HCT116 (cell line): ENCODE measurements at regions not wholly inside any gene's neighbourhood (a gene's known extent, or its start where the extent isn't known, plus 50 kb on each side); places are given as distances from the start of the nearest gene placed in this dataset.

Experiments used
- ATAC-seq: fragments of 200-7000 bp; cut with Tn5 transposase; 2 replicates; pipeline ENCODE4 v1.9.1; 2020; ENCODE audit warnings: mild to moderate bottlenecking, moderate library complexity
- BruUV-seq: library from RNA; stranded (reverse); fragments of 400-500 nt; replicated peaks from 2 replicates; lab custom pipeline; 2021; lab: Mats Ljungman, UMichigan
- CTCF ChIA-PET: fragments of 300-600 bp; sonication (Branson Sonifier 250); formaldehyde crosslinking; loops from one replicate; lab custom pipeline; 2021; ENCODE audit warnings: antibody characterized with exemption; lab: Charles Lee
- POLR2A ChIA-PET: fragments of 300-600, 350-600 bp; sonication (Branson Sonifier 250); formaldehyde crosslinking; loops from one replicate; lab custom pipeline; 2021; ENCODE audit warnings: antibody characterized with exemption; lab: Charles Lee
- RAD21 ChIA-PET, 2 experiments: fragments of 300-600 bp; sonication (Branson Sonifier 250); formaldehyde crosslinking; loops; one replicate each; lab custom pipeline; 2023; ENCODE audit warnings: low total read pairs in 2 of 2; ENCODE audit not compliant: uncharacterized antibody in 2 of 2, unreplicated experiment in 2 of 2, low non-redundant PET in 1 of 2; lab: Charles Lee
- DNase-seq: peaks from one replicate; pipeline ENCODE4 v3.0.0-alpha.2; 2010; ENCODE audit warnings: low read depth, low spot score
- H2AFZ ChIP-seq: fragments of 200-600 bp; shearing (Covaris generic), sonication (generic); 2 replicates; pipeline ENCODE4 v1.6.1; 2017; ENCODE audit warnings: low read depth, mixed run types, mixed read lengths, antibody characterized with exemption, low read length; ENCODE audit not compliant: poor library complexity, severe bottlenecking
- H3K27ac ChIP-seq: 2 replicates; pipeline ENCODE4 v1.5.1; 2012; ENCODE audit warnings: low read depth, low read length
- H3K27me3 ChIP-seq: fragments of 200-600 bp; sonication (generic); 2 replicates; pipeline ENCODE4 v1.6.1; 2016; ENCODE audit warnings: mixed run types, low read length, mixed read lengths; ENCODE audit not compliant: insufficient read depth
- H3K36me3 ChIP-seq, 2 experiments: fragments of 200-500 bp in 1 of 2; fragments of 200-600 bp in 1 of 2; sonication (Bioruptor generic) in 1 of 2; sonication (generic) in 1 of 2; 2 replicates each; pipeline versions ENCODE4 v1.5.1 to v1.6.1; 2014 to 2016; ENCODE audit warnings: low read length in 2 of 2, inconsistent platforms in 1 of 2, mixed read lengths in 1 of 2, mixed run types in 1 of 2; ENCODE audit not compliant: insufficient read depth in 2 of 2, control insufficient read depth in 1 of 2
- H3K4me1 ChIP-seq, 2 experiments: fragments of 200-600 bp in 1 of 2; sonication (generic) in 1 of 2; 2 replicates each; pipeline versions ENCODE4 v1.5.1 to v1.6.1; 2012 to 2017; ENCODE audit warnings: low read length in 2 of 2, inconsistent platforms in 1 of 2, mild to moderate bottlenecking in 1 of 2, mixed read lengths in 1 of 2, mixed run types in 1 of 2, moderate library complexity in 1 of 2; ENCODE audit not compliant: insufficient read depth in 2 of 2, control insufficient read depth in 1 of 2
- H3K4me2 ChIP-seq: fragments of 200-600 bp; sonication (generic); 2 replicates; pipeline ENCODE4 v1.6.1; 2017; ENCODE audit warnings: mixed run types, low read length, mixed read lengths
- H3K4me3 ChIP-seq, 2 experiments: fragments of 200-600 bp in 1 of 2; sonication (generic) in 1 of 2; replicated peaks in 1 of 2; 2 replicates each; pipeline ENCODE4 v1.5.1; 2011 to 2016; ENCODE audit warnings: low read length in 2 of 2, control low read depth in 1 of 2, low read depth in 1 of 2, mild to moderate bottlenecking in 1 of 2, mixed read lengths in 1 of 2, mixed run types in 1 of 2
- H3K79me2 ChIP-seq: fragments of 200-600 bp; sonication (generic); 2 replicates; pipeline ENCODE4 v1.6.1; 2017; ENCODE audit warnings: mild to moderate bottlenecking, mixed run types, low read length, moderate library complexity, mixed read lengths; ENCODE audit not compliant: insufficient read depth
- H3K9ac ChIP-seq: fragments of 200-600 bp; sonication (generic); 2 replicates; pipeline ENCODE4 v1.6.1; 2016; ENCODE audit warnings: low read length, mixed read lengths
- H3K9me2 ChIP-seq: fragments of 200-600 bp; sonication (generic), shearing (Covaris generic); 2 replicates; pipeline ENCODE4 v1.6.1; 2017; ENCODE audit warnings: mixed run types, mild to moderate bottlenecking, moderate library complexity; ENCODE audit not compliant: insufficient read depth
- H3K9me3 ChIP-seq, 2 experiments: fragments of 200-500 bp in 1 of 2; fragments of 200-600 bp in 1 of 2; sonication (Bioruptor generic) in 1 of 2; sonication (generic) in 1 of 2; 2 replicates each; pipeline ENCODE4 v1.6.1; 2014 to 2017; ENCODE audit warnings: low read length in 2 of 2, mixed read lengths in 2 of 2, inconsistent platforms in 1 of 2, low read depth in 1 of 2, mild to moderate bottlenecking in 1 of 2, mixed run types in 1 of 2, moderate library complexity in 1 of 2; ENCODE audit not compliant: control insufficient read depth in 1 of 2, insufficient read depth in 1 of 2
- H4K20me1 ChIP-seq: fragments of 200-600 bp; sonication (generic), shearing (Covaris generic); 2 replicates; pipeline ENCODE4 v1.6.1; 2017; ENCODE audit warnings: mixed run types, mild to moderate bottlenecking, moderate library complexity; ENCODE audit not compliant: insufficient read depth
- ATF3 ChIP-seq: IDR thresholded peaks from 2 replicates; pipeline ENCODE4 v1.6.1; 2012
- CBX3 ChIP-seq: IDR thresholded peaks from 2 replicates; pipeline ENCODE4 v1.6.1; 2012; ENCODE audit warnings: low read depth
- CTCF ChIP-seq, 3 experiments: fragments of 200-600 bp in 1 of 3; sonication (generic) in 1 of 3; IDR thresholded peaks in 2 of 3; conservative IDR thresholded peaks in 1 of 3; 2 replicates each; pipeline ENCODE4 v1.5.1; 2012 to 2017; ENCODE audit warnings: low read depth in 2 of 3, low read length in 2 of 3, antibody characterized with exemption in 1 of 3, borderline replicate concordance in 1 of 3, control low read depth in 1 of 3, mild to moderate bottlenecking in 1 of 3, mixed read lengths in 1 of 3, mixed run types in 1 of 3, moderate library complexity in 1 of 3; ENCODE audit not compliant: insufficient read depth in 1 of 3
- ELF1 ChIP-seq: IDR thresholded peaks from 2 replicates; pipeline ENCODE4 v1.6.1; 2012; ENCODE audit warnings: low read depth, borderline replicate concordance
- EZH2 ChIP-seq: fragments of 200-600 bp; sonication (generic); IDR thresholded peaks from 2 replicates; pipeline ENCODE4 v1.6.1; 2017; ENCODE audit warnings: antibody characterized with exemption, mixed run types
- EZH2phosphoT487 ChIP-seq: fragments of 200-600 bp; IDR thresholded peaks from 2 replicates; pipeline ENCODE4 v1.6.1; 2018; ENCODE audit warnings: antibody characterized with exemption, borderline replicate concordance
- JUND ChIP-seq: IDR thresholded peaks from 2 replicates; pipeline ENCODE4 v1.6.1; 2012
- MAX ChIP-seq: IDR thresholded peaks from 2 replicates; pipeline ENCODE4 v1.6.1; 2012
- POLR2A ChIP-seq: IDR thresholded peaks from 2 replicates; pipeline ENCODE4 v1.7.0; 2011; ENCODE audit warnings: borderline replicate concordance; ENCODE audit not compliant: insufficient read depth, insufficient read length; ENCODE audit errors: extremely low read depth
- POLR2AphosphoS5 ChIP-seq: IDR thresholded peaks from 2 replicates; pipeline ENCODE4 v1.6.1; 2011; ENCODE audit warnings: mild to moderate bottlenecking, low read depth, low read length, moderate library complexity
- RAD21 ChIP-seq: IDR thresholded peaks from 2 replicates; pipeline ENCODE4 v1.6.1; 2012; ENCODE audit warnings: low read depth, mild to moderate bottlenecking
- SIN3A ChIP-seq: IDR thresholded peaks from 2 replicates; pipeline ENCODE4 v1.6.1; 2012; ENCODE audit warnings: low read depth
- SP1 ChIP-seq: IDR thresholded peaks from 2 replicates; pipeline ENCODE4 v1.6.1; 2012; ENCODE audit warnings: low read depth
- SRF ChIP-seq: IDR thresholded peaks from 2 replicates; pipeline ENCODE4 v1.6.1; 2012; ENCODE audit warnings: low read depth
- TCF7L2 ChIP-seq: IDR thresholded peaks from 2 replicates; pipeline ENCODE4 v1.7.0; 2011; ENCODE audit warnings: borderline replicate concordance, inconsistent platforms; ENCODE audit not compliant: insufficient read depth, insufficient read length; ENCODE audit errors: extremely low read depth
- YY1 ChIP-seq: IDR thresholded peaks from 2 replicates; pipeline ENCODE4 v1.6.1; 2011; ENCODE audit warnings: low read length, low read depth, moderate library complexity, mild to moderate bottlenecking; ENCODE audit not compliant: insufficient replicate concordance; ENCODE audit errors: extremely low read depth
- ZBTB33 ChIP-seq: IDR thresholded peaks from 2 replicates; pipeline ENCODE4 v1.6.1; 2011; ENCODE audit warnings: mild to moderate bottlenecking, low read length, moderate library complexity; ENCODE audit not compliant: insufficient replicate concordance; ENCODE audit errors: extremely low read depth
- ZFX ChIP-seq: fragments of 450-650 bp; IDR thresholded peaks from 2 replicates; pipeline ENCODE4 v1.6.1; 2017
- ZNF274 ChIP-seq: fragments of 200-500 bp; sonication (Bioruptor generic); IDR thresholded peaks from 2 replicates; pipeline ENCODE4 v1.6.1; 2014; ENCODE audit warnings: mild to moderate bottlenecking, low read depth, low read length, inconsistent platforms
- intact Hi-C: fragments of 100-400 bp; cut with micrococcal nuclease; formaldehyde crosslinking; loops from 2 replicates; pipeline ENCODE4 v1.10.0; 2022
- TF ChIP-seq, protein P1 (sequence below): IDR thresholded peaks from 2 replicates; pipeline ENCODE4 v1.6.1; 2012; ENCODE audit warnings: low read depth

GRCh38 chr2:187716301-187716700, 162.1 kb upstream of the TFPI start:
- H3K4me2 ChIP-seq: no peak overlapping the region
- H3K27ac ChIP-seq: no peak overlapping the region
- no peaks in the 10 kb centered on the region for H3K9me2 ChIP-seq
- no peaks in the 10 kb centered on the region for H3K27me3 ChIP-seq
- no peak for DNase-seq
- RAD21 ChIA-PET: no interaction called here
- H3K9ac ChIP-seq: no peak overlapping the region
- no peaks in the 10 kb centered on the region for H4K20me1 ChIP-seq
- no peak for TF ChIP-seq POLR2AphosphoS5
- no peak for TF ChIP-seq SIN3A
- TF ChIP-seq ZNF274: no peak
- no peak for TF ChIP-seq SP1
- no peak for TF ChIP-seq POLR2A
- TF ChIP-seq CBX3: no peak
- no peak for TF ChIP-seq ZFX
- TF ChIP-seq CTCF (IDR thresholded peaks at IDR 0.05 in 2 of 3, conservative IDR thresholded peaks at IDR 0.05 in 1 of 3; ENCODE audit: borderline replicate concordance in 1 of 3, insufficient read depth in 1 of 3, low read depth in 2 of 3, low read length in 2 of 3): no peak
- TF ChIP-seq TCF7L2: no peak
- no peak for TF ChIP-seq EZH2
- TF ChIP-seq ZBTB33: no peak
- TF ChIP-seq, protein P1, sequence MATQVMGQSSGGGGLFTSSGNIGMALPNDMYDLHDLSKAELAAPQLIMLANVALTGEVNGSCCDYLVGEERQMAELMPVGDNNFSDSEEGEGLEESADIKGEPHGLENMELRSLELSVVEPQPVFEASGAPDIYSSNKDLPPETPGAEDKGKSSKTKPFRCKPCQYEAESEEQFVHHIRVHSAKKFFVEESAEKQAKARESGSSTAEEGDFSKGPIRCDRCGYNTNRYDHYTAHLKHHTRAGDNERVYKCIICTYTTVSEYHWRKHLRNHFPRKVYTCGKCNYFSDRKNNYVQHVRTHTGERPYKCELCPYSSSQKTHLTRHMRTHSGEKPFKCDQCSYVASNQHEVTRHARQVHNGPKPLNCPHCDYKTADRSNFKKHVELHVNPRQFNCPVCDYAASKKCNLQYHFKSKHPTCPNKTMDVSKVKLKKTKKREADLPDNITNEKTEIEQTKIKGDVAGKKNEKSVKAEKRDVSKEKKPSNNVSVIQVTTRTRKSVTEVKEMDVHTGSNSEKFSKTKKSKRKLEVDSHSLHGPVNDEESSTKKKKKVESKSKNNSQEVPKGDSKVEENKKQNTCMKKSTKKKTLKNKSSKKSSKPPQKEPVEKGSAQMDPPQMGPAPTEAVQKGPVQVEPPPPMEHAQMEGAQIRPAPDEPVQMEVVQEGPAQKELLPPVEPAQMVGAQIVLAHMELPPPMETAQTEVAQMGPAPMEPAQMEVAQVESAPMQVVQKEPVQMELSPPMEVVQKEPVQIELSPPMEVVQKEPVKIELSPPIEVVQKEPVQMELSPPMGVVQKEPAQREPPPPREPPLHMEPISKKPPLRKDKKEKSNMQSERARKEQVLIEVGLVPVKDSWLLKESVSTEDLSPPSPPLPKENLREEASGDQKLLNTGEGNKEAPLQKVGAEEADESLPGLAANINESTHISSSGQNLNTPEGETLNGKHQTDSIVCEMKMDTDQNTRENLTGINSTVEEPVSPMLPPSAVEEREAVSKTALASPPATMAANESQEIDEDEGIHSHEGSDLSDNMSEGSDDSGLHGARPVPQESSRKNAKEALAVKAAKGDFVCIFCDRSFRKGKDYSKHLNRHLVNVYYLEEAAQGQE: no peak
- TF ChIP-seq SRF: no peak
- TF ChIP-seq YY1: no peak
- no peak for TF ChIP-seq JUND
- TF ChIP-seq RAD21: no peak
- no peak for TF ChIP-seq ELF1
- no peak for TF ChIP-seq EZH2phosphoT487
- TF ChIP-seq ATF3: no peak
- TF ChIP-seq MAX: no peak
- TF ChIP-seq, all 23 proteins: peak for 0
- Histone ChIP-seq H3K4me1 (no peaks in the 10 kb centered on the region), H2AFZ (no peak overlapping the region), H3K9me3 (no peaks in the 10 kb centered on the region), H3K36me3 (no peaks in the 10 kb centered on the region), H3K79me2 (no peaks in the 10 kb centered on the region), H3K4me3 (no peak overlapping the region)
- no peak for ATAC-seq
- intact Hi-C loops: no loop called here
- no TSS peak for BruUV-seq
- ChIA-PET CTCF (no interaction called here), POLR2A (no interaction called here)
